HG02840 (cell line): ENCODE measurements at regions not wholly inside any gene's neighbourhood (a gene's known extent, or its start where the extent isn't known, plus 50 kb on each side); places are given as distances from the start of the nearest gene placed in this dataset.

Source experiments
- ATAC-seq: cut with Tn5 transposase; IDR thresholded peaks from one replicate; pipeline ENCODE4 v1.9.1; 2021; ENCODE audit warnings: mild to moderate bottlenecking, moderate library complexity, moderate number of reproducible peaks; ENCODE audit not compliant: unreplicated experiment, low FRiP score

- no peak for ATAC-seq
These were observed 1997.7 kb downstream of the MAT2B start for GRCh38 chr5:165502893-165503691.

- no peak for ATAC-seq
These were observed 1999.3 kb downstream of the MAT2B start for GRCh38 chr5:165504674-165505073.

GRCh38 chr5:165508286-165508685 is 2002.9 kb downstream of the MAT2B start:
- no peak for ATAC-seq

- no peak for ATAC-seq
These were observed 2003.4 kb downstream of the MAT2B start for GRCh38 chr5:165508861-165509260.

- ATAC-seq, result no peak
These were observed 2016.6 kb downstream of the MAT2B start for GRCh38 chr5:165521816-165522610.

- no peak for ATAC-seq
These were observed 2019.9 kb downstream of the MAT2B start for GRCh38 chr5:165525271-165525670.

- ATAC-seq, result no peak
These were observed 2020.9 kb downstream of the MAT2B start for GRCh38 chr5:165526357-165526756.

GRCh38 chr5:165527577-165527976 is 2022.2 kb downstream of the MAT2B start:
- ATAC-seq, result no peak

GRCh38 chr5:165538065-165538464 is 2032.6 kb downstream of the MAT2B start:
- no peak for ATAC-seq

GRCh38 chr5:165559645-165560044 is 2054.2 kb downstream of the MAT2B start:
- no peak for ATAC-seq

- ATAC-seq, result no peak
These were observed 2055.2 kb downstream of the MAT2B start for GRCh38 chr5:165560648-165561047.

- ATAC-seq, result no peak
These were observed 2060.5 kb downstream of the MAT2B start for GRCh38 chr5:165565911-165566310.

GRCh38 chr5:165569551-165569950 is 2064.1 kb downstream of the MAT2B start:
- no peak for ATAC-seq

- ATAC-seq, result no peak
These were observed 2068.0 kb downstream of the MAT2B start for GRCh38 chr5:165573445-165573844.

GRCh38 chr5:165574100-165574499 is 2068.7 kb downstream of the MAT2B start:
- ATAC-seq, result no peak

GRCh38 chr5:165576678-165577275 is 2071.4 kb downstream of the MAT2B start:
- ATAC-seq, result no peak

GRCh38 chr5:165579911-165580310 is 2074.5 kb downstream of the MAT2B start:
- no peak for ATAC-seq

GRCh38 chr5:165594693-165595092 is 2089.3 kb downstream of the MAT2B start:
- no peak for ATAC-seq

- ATAC-seq, result no peak
These were observed 2097.1 kb downstream of the MAT2B start for GRCh38 chr5:165602529-165602928.

- no peak for ATAC-seq
These were observed 2101.6 kb downstream of the MAT2B start for GRCh38 chr5:165607026-165607425.

GRCh38 chr5:165609871-165610270 is 2104.5 kb downstream of the MAT2B start:
- ATAC-seq, result no peak
